OCI-M2 (cell line): ENCODE measurements at regions not wholly inside any gene's neighbourhood (a gene's known extent, or its start where the extent isn't known, plus 50 kb on each side); places are given as distances from the start of the nearest gene placed in this dataset.

ENCODE experiments used
- DNase-seq: peaks from one replicate; lab custom pipeline; 2025; ENCODE audit not compliant: unreplicated experiment; lab: John Stamatoyannopoulos, UW

- no peak for DNase-seq
Observed at GRCh38 chr3:59310736-59311135, 260.9 kb upstream of the CFAP20DC start.

GRCh38 chr3:59308684-59309083 lies 258.9 kb upstream of the CFAP20DC start:
- DNase-seq: no peak

- no peak for DNase-seq
Observed at GRCh38 chr3:59308001-59308400, 258.2 kb upstream of the CFAP20DC start.

GRCh38 chr3:59306436-59306835 lies 256.6 kb upstream of the CFAP20DC start:
- DNase-seq: no peak

GRCh38 chr3:59304296-59304695 lies 254.5 kb upstream of the CFAP20DC start:
- DNase-seq: no peak

- DNase-seq: no peak
Observed at GRCh38 chr3:59303452-59303851, 253.6 kb upstream of the CFAP20DC start.

GRCh38 chr3:59302442-59302841 lies 252.6 kb upstream of the CFAP20DC start:
- no peak for DNase-seq

- no peak for DNase-seq
Observed at GRCh38 chr3:59300733-59301132, 250.9 kb upstream of the CFAP20DC start.

GRCh38 chr3:59299561-59299960 lies 249.7 kb upstream of the CFAP20DC start:
- DNase-seq: no peak

- DNase-seq: no peak
Observed at GRCh38 chr3:59290358-59290757, 240.5 kb upstream of the CFAP20DC start.

GRCh38 chr3:59289831-59290230 lies 240.0 kb upstream of the CFAP20DC start:
- no peak for DNase-seq

- no peak for DNase-seq
Observed at GRCh38 chr3:59288951-59289350, 239.1 kb upstream of the CFAP20DC start.

- no peak for DNase-seq
Observed at GRCh38 chr3:59286791-59287531, 237.1 kb upstream of the CFAP20DC start.

GRCh38 chr3:59285560-59285959 lies 235.7 kb upstream of the CFAP20DC start:
- DNase-seq: no peak

- DNase-seq: no peak
Observed at GRCh38 chr3:59284926-59285325, 235.1 kb upstream of the CFAP20DC start.

- no peak for DNase-seq
Observed at GRCh38 chr3:59280113-59280512, 230.3 kb upstream of the CFAP20DC start.

GRCh38 chr3:59277816-59278215 lies 228.0 kb upstream of the CFAP20DC start:
- DNase-seq: no peak

- DNase-seq: no peak
Observed at GRCh38 chr3:59277201-59277600, 227.4 kb upstream of the CFAP20DC start.

- no peak for DNase-seq
Observed at GRCh38 chr3:59273976-59274375, 224.2 kb upstream of the CFAP20DC start.

GRCh38 chr3:59271971-59272370 lies 222.1 kb upstream of the CFAP20DC start:
- no peak for DNase-seq

GRCh38 chr3:59270921-59271320 lies 221.1 kb upstream of the CFAP20DC start:
- no peak for DNase-seq

- DNase-seq: no peak
Observed at GRCh38 chr3:59270209-59270608, 220.4 kb upstream of the CFAP20DC start.

GRCh38 chr3:59268170-59268569 lies 218.3 kb upstream of the CFAP20DC start:
- DNase-seq: no peak
